GM19328 (cell line): ENCODE measurements at regions not wholly inside any gene's neighbourhood (a gene's known extent, or its start where the extent isn't known, plus 50 kb on each side); places are given as distances from the start of the nearest gene placed in this dataset.
"Not testable (repeated sequence)": the region's sequence is repeated elsewhere in the genome, so short reads cannot be mapped to it uniquely, and the experiment has no call there.

Source experiments
- ATAC-seq: cut with Tn5 transposase; IDR thresholded peaks from one replicate; pipeline ENCODE4 v1.9.1; 2021; ENCODE audit warnings: mild to moderate bottlenecking, moderate library complexity; ENCODE audit not compliant: unreplicated experiment

GRCh38 chr21:6553505-6554376 is 3967.6 kb upstream of the TPTE start:
- ATAC-seq = not testable (repeated sequence)

GRCh38 chr21:6554377-6554864 is 3967.0 kb upstream of the TPTE start:
- ATAC-seq = not testable (repeated sequence)

GRCh38 chr21:6556516-6556915 is 3964.9 kb upstream of the TPTE start:
- ATAC-seq = not testable (repeated sequence)

- ATAC-seq = not testable (repeated sequence)
Measured at GRCh38 chr21:6557415-6557814, 3964.0 kb upstream of the TPTE start.

- ATAC-seq = not testable (repeated sequence)
Measured at GRCh38 chr21:6561168-6561567, 3960.2 kb upstream of the TPTE start.

GRCh38 chr21:6561578-6561977 is 3959.8 kb upstream of the TPTE start:
- ATAC-seq = not testable (repeated sequence)

GRCh38 chr21:6564543-6565166 is 3956.7 kb upstream of the TPTE start:
- ATAC-seq = not testable (repeated sequence)

GRCh38 chr21:6565190-6566094 is 3955.9 kb upstream of the TPTE start:
- ATAC-seq = not testable (repeated sequence)

- not testable (repeated sequence) for ATAC-seq
Measured at GRCh38 chr21:6567542-6567941, 3953.8 kb upstream of the TPTE start.

- ATAC-seq = not testable (repeated sequence)
Measured at GRCh38 chr21:6569152-6569551, 3952.2 kb upstream of the TPTE start.

GRCh38 chr21:6569587-6570392 is 3951.6 kb upstream of the TPTE start:
- not testable (repeated sequence) for ATAC-seq

- not testable (repeated sequence) for ATAC-seq
Measured at GRCh38 chr21:6570700-6571368, 3950.5 kb upstream of the TPTE start.

- not testable (repeated sequence) for ATAC-seq
Measured at GRCh38 chr21:6573576-6573975, 3947.8 kb upstream of the TPTE start.

- ATAC-seq = not testable (repeated sequence)
Measured at GRCh38 chr21:6579801-6580200, 3941.6 kb upstream of the TPTE start.
